ENCODE measurements at regions not wholly inside any gene's neighbourhood (a gene's known extent, or its start where the extent isn't known, plus 50 kb on each side); places are given as distances from the start of the nearest gene placed in this dataset.

DNA sequence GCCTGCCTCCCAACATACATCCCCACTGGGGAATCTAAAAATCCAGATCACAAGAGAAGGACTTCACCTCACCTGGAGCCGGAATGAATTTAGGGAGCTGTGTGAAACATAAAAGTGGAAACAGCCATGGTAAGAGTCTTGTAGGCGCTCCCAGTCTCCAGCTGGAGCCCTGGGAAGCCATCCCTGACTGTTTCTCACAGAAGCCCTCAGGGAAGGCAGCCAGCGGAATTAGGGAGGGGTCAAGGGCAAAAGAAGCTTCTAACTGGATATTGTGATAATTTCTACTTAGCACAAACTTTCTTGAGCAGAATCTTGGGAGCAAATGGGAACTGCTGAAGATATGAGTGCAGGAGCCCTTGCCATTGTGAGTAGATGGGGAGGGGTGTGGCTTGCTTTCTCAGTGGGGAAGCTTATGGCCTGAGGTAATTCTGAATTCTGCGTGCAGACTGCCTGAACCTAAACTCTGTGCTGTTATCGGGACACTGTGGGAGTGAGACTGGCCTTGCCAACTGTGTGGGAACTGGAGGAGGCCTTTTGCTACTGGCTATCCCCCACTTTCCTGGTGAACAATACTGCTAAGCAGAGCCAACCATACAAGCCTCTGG lies 174.4 kb upstream of the SMC2 start:
- Histone ChIP-seq H3K4me3 (no peak overlapping the region), H3K9me3 (no peaks in the 10 kb centered on the region), H3K4me1 (no peaks in the 10 kb centered on the region), H3K36me3 (no peaks in the 10 kb centered on the region), H3K27ac (no peak overlapping the region), H3K27me3 (no peaks in the 10 kb centered on the region)
- intact Hi-C loops (cut with DNase I; ENCODE audit: low total_unique reads): no loop called here
- no peak for DNase-seq (ENCODE audit: low spot score in 2 of 2)
- TF ChIP-seq POLR2AphosphoS5 (IDR thresholded peaks at IDR 0.05): no peak
- TF ChIP-seq, protein P1, sequence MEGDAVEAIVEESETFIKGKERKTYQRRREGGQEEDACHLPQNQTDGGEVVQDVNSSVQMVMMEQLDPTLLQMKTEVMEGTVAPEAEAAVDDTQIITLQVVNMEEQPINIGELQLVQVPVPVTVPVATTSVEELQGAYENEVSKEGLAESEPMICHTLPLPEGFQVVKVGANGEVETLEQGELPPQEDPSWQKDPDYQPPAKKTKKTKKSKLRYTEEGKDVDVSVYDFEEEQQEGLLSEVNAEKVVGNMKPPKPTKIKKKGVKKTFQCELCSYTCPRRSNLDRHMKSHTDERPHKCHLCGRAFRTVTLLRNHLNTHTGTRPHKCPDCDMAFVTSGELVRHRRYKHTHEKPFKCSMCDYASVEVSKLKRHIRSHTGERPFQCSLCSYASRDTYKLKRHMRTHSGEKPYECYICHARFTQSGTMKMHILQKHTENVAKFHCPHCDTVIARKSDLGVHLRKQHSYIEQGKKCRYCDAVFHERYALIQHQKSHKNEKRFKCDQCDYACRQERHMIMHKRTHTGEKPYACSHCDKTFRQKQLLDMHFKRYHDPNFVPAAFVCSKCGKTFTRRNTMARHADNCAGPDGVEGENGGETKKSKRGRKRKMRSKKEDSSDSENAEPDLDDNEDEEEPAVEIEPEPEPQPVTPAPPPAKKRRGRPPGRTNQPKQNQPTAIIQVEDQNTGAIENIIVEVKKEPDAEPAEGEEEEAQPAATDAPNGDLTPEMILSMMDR (IDR thresholded peaks at IDR 0.05): no peak
- no peak for TF ChIP-seq POLR2A (IDR thresholded peaks at IDR 0.05)

DNA sequence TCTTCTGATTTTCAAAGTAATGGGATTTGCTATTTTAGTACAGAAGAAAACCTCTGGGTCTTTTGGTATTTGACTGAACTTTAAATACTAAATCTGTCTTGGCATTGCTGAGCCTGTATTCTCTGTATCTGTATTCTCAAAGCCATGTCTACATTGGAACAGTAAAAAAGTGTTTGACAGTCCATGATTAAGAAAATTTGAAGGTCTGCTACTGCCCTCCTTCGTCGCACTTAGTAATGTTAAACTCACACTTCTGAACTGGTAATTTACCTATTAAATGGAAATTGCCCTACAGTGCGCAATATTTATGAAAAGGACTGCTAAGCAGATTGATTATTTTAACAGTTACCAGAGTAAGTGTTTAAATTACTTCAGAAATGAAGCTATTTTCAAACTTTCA lies 165.7 kb upstream of the SMC2 start:
- Histone ChIP-seq H3K27me3 (no peaks in the 10 kb centered on the region), H3K36me3 (no peaks in the 10 kb centered on the region), H3K4me1 (no peaks in the 10 kb centered on the region), H3K27ac (no peak overlapping the region), H3K9me3 (no peaks in the 10 kb centered on the region), H3K4me3 (no peak overlapping the region)
- intact Hi-C loops (cut with DNase I; ENCODE audit: low total_unique reads): no loop called here
- DNase-seq (ENCODE audit: low spot score in 2 of 2): no peak
- TF ChIP-seq POLR2AphosphoS5 (IDR thresholded peaks at IDR 0.05) (no peak), POLR2A (IDR thresholded peaks at IDR 0.05) (no peak)
- TF ChIP-seq, protein P1 (IDR thresholded peaks at IDR 0.05): no peak

DNA sequence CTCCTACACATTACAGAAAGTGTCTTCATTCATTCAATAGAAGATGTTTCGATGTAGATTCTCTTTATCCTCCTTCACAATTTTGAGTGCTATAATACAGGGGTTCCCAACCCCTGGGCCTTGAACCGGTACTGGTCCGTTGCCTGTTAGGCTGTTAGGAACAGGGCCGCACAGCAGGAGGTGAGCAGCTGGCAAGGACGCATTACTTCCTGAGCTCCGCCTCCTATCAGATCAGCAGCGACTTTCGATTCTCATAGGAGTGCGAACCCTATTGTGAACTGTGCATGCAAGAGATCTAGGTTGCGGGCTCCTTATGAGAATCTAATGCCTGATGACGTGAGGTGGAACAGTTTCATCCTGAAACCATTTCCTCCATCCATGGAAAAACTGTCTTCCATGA lies 153.0 kb upstream of the SMC2 start:
- TF ChIP-seq POLR2AphosphoS5 (IDR thresholded peaks at IDR 0.05) (no peak), POLR2A (IDR thresholded peaks at IDR 0.05) (no peak)
- TF ChIP-seq, protein P1 (IDR thresholded peaks at IDR 0.05): no peak
- no peaks in the 10 kb centered on the region for H3K4me1 ChIP-seq

DNA sequence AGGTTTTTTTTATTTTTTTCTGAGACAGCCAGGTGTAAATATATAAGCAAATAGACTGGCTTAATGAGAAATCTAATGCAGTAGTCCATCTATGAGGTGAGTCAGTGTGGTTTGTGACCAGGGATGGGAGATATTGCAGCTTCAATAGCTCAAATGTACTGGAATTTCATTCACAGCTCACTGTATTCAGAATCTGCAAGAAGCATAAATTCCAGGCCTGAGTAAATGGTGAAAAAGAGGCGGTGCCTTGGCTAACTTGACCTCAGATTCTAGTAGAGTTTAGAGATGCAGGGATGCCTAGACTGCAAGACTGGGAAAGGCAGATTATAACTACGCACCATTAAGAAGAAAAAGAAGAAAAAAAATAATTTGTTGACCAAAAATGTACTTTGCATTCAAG lies 151.9 kb upstream of the SMC2 start:
- Histone ChIP-seq H3K27ac (no peak overlapping the region), H3K4me3 (no peak overlapping the region), H3K27me3 (no peaks in the 10 kb centered on the region), H3K4me1 (no peaks in the 10 kb centered on the region), H3K9me3 (no peaks in the 10 kb centered on the region), H3K36me3 (no peaks in the 10 kb centered on the region)
- intact Hi-C loops (cut with DNase I; ENCODE audit: low total_unique reads): no loop called here
- no peak for DNase-seq (ENCODE audit: low spot score in 2 of 2)
- TF ChIP-seq POLR2A (IDR thresholded peaks at IDR 0.05) (no peak), POLR2AphosphoS5 (IDR thresholded peaks at IDR 0.05) (no peak)
- TF ChIP-seq, protein P1 (IDR thresholded peaks at IDR 0.05): no peak

More for the DNA sequence above, 153.0 kb upstream of the SMC2 start:
- H3K27ac ChIP-seq: no peak overlapping the region
- no peak overlapping the region for H3K4me3 ChIP-seq
- intact Hi-C loops (cut with DNase I; ENCODE audit: low total_unique reads): no loop called here
- no peak for DNase-seq (ENCODE audit: low spot score in 2 of 2)
- no peaks in the 10 kb centered on the region for H3K27me3 ChIP-seq
- no peaks in the 10 kb centered on the region for H3K9me3 ChIP-seq
- peaks cover 4% of the 10 kb centered on the region for H3K36me3 ChIP-seq

DNA sequence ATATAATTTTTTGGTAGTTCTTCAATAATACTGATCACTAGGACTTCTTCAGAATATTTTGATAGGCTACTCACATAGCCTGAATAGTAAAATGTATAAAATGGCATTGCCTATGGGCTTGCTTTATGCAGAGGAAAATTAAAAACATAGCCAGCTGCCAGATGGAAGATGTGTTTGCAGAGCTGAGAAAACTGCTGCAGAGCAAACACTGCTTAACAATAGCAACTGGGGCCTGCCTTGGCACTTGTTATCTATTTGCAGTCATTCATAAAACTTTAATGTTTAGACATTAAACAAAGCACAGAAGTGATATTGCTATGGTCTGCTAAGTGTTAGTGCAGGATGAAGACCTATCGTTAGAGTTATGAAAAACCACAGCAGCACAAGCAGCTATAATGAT lies 151.5 kb upstream of the SMC2 start:
- TF ChIP-seq, protein P1 (IDR thresholded peaks at IDR 0.05): no peak
- Histone ChIP-seq H3K27ac (no peak overlapping the region), H3K36me3 (no peaks in the 10 kb centered on the region), H3K27me3 (no peaks in the 10 kb centered on the region), H3K4me3 (no peak overlapping the region), H3K9me3 (no peaks in the 10 kb centered on the region), H3K4me1 (no peaks in the 10 kb centered on the region)
- no peak for DNase-seq (ENCODE audit: low spot score in 2 of 2)
- intact Hi-C loops (cut with DNase I; ENCODE audit: low total_unique reads): no loop called here

All from breast epithelium (tissue), 4 donors.